ENCODE measurements at regions not wholly inside any gene's neighbourhood (a gene's known extent, or its start where the extent isn't known, plus 50 kb on each side); places are given as distances from the start of the nearest gene placed in this dataset.

DNA sequence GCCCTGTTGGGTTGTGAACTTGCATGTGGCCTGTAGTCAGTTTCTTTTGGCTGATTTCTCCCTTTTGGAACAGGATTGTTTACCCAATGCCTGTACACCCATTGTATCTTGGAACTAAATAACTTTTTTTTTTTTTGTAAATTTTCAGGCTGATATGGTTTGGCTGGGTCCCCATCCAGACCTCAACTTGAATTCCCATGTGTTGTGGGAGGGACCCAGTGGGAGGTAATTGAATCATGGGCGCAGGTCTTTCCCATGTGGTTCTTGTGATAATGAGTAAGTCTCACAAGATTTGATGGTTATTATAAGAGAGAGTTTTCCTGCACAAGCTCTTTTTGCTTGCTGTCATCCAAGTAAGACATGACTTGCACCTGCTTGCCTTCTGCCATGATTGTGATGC, 253.8 kb upstream of the GBE1 start:
- Mint-ChIP-seq H3K4me3 (no peak overlapping the region), H3K9me3 (peaks cover 2 to 4% of the 10 kb centered on the region in 2 donors), H3K27me3 (ENCODE audit: low read depth) (no peaks in the 10 kb centered on the region), H3K4me1 (ENCODE audit: low read depth) (no peaks in the 10 kb centered on the region), H3K36me3 (ENCODE audit: insufficient read depth in 2 of 2) (no peaks in the 10 kb centered on the region), H3K27ac (no peak overlapping the region)
- DNase-seq: no peak
- no peak for ATAC-seq (replicated peaks in 1 of 2)

DNA sequence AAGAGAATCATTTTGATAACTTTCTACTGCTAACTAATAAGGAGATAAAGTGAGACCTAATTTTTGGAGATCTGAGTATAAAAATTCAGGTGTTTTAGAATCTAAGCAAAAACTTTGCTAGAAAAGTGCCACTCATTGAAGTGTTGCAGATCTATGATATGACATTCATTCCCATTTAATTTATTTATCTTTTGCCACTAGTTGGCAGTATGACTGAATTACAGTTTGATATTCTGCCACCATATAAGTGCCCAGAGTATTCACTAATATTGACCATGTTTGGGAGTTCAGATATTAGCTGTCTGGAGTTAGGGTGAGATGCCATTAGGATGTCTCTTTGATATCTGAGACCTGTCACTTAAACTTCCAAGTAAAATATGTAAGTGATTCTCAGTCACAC, 251.3 kb upstream of the GBE1 start:
- no peak overlapping the region for H3K27ac Mint-ChIP-seq
- no peak overlapping the region for H3K4me3 Mint-ChIP-seq
- no peaks in the 10 kb centered on the region for H3K27me3 Mint-ChIP-seq (ENCODE audit: low read depth)
- ATAC-seq (replicated peaks in 1 of 2): no peak
- no peak for DNase-seq
- H3K9me3 Mint-ChIP-seq: peaks cover 2 to 6% of the 10 kb centered on the region in 2 donors
- no peaks in the 10 kb centered on the region for H3K4me1 Mint-ChIP-seq (ENCODE audit: low read depth)
- no peaks in the 10 kb centered on the region for H3K36me3 Mint-ChIP-seq (ENCODE audit: insufficient read depth in 2 of 2)

DNA sequence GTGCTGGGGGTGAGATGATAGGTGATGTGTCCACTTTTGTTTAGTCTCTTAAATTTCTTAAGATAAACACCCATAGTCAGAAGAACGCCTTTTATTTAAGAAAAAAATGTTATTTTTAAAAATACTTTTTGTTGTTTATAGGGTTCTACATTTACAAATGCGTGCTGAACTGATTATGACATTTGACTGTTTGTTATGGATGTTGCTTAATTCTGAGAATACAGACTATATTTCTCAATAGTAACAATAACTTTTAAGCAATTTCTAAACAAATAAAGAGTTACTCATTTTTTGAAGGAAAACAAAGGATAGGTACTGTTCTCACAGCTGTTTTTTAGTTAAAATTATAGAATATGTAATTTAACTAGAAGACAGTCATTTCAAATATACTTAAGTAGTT, 249.9 kb upstream of the GBE1 start:
- ATAC-seq (replicated peaks in 1 of 2) (no peak), DNase-seq (no peak)
- peaks cover 7 to 8% of the 10 kb centered on the region in 2 donors for H3K9me3 Mint-ChIP-seq
- no peaks in the 10 kb centered on the region for H3K4me1 Mint-ChIP-seq (ENCODE audit: low read depth)
- H3K27me3 Mint-ChIP-seq (ENCODE audit: low read depth): no peaks in the 10 kb centered on the region
- H3K36me3 Mint-ChIP-seq (ENCODE audit: insufficient read depth in 2 of 2): no peaks in the 10 kb centered on the region
- no peak overlapping the region for H3K27ac Mint-ChIP-seq
- no peak overlapping the region for H3K4me3 Mint-ChIP-seq

DNA sequence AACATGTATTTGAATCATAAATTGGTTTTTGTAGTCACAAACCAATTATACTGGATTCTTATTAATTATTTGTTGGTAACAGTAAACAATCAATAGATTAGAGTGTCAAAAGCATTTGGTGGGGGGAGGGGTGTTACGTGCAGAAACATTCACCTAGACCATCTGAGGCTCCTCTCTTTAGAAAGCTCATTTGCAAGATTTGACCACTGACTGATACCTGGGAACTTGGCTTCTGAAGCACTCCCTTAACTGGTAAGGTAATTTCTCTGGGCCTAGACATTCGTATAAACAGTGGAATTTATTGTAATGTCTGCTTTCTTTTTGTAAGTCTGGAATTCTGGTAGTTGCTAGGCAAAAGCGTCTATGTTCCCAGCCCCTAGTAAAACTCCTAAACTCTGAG, 243.8 kb upstream of the GBE1 start:
- Mint-ChIP-seq H3K36me3 (ENCODE audit: insufficient read depth in 2 of 2) (no peaks in the 10 kb centered on the region), H3K9me3 (peaks cover 4 to 5% of the 10 kb centered on the region in 2 donors), H3K27ac (no peak overlapping the region), H3K4me1 (ENCODE audit: low read depth) (no peaks in the 10 kb centered on the region), H3K4me3 (no peak overlapping the region), H3K27me3 (ENCODE audit: low read depth) (no peaks in the 10 kb centered on the region)
- ATAC-seq (replicated peaks in 1 of 2) (no peak), DNase-seq (no peak)

DNA sequence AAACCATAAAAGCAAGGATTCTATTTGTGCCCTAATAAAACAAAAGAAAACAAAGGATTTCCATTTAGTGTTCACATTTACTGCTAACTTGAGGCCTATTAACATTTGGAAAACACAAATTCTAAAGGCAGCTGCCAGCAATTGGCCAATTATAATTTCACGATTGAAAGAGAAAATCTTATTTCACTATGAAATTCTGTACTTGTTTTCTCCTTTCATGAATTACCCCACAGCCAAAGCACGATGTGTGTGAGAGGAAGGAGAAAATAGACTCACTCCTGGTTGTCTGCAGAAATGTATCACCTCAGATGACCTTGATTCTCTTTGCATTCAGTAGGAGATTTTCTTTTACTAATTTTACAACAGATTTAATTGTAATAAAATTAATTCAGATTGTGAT, 242.8 kb upstream of the GBE1 start:
- no peak for ATAC-seq (replicated peaks in 1 of 2)
- no peaks in the 10 kb centered on the region for H3K4me1 Mint-ChIP-seq (ENCODE audit: low read depth)
- DNase-seq: no peak
- H3K36me3 Mint-ChIP-seq (ENCODE audit: insufficient read depth in 2 of 2): no peaks in the 10 kb centered on the region
- H3K9me3 Mint-ChIP-seq: peaks cover 4 to 5% of the 10 kb centered on the region in 2 donors
- no peak overlapping the region for H3K4me3 Mint-ChIP-seq
- no peak overlapping the region for H3K27ac Mint-ChIP-seq
- no peaks in the 10 kb centered on the region for H3K27me3 Mint-ChIP-seq (ENCODE audit: low read depth)

DNA sequence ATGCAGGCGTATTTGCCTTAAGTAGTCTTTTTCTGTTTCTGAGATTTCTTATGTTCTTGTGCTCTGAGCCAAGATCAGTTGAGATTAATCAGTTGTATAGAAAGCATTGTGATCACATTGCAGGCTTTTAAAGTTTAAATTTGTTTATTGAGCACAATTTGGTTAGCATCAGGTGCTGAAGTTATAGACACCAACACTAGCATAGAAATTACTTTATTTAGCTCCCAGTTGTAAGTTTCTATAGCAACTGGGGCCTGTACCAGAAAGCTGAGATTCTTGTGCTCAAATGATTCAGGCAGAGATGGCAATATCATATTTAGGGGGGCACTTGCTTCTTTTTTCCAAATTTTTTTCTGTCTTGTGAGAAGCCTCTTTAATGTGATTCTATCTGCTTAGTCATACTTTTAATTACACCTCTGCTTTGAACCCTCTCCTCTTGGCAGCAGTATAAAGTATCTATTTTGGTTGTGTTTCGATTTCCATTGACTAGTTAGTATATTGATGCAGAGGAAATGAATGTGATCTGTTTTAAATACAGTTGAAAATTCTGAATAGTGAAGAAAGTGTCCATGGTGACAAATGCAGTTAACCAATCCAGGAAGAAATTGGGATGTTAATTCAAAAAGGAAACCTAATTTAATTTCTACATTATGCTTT, 241.7 kb upstream of the GBE1 start:
- ATAC-seq (replicated peaks in 1 of 2) (no peak), DNase-seq (no peak)
- Mint-ChIP-seq H3K27ac (no peak overlapping the region), H3K4me3 (no peak overlapping the region), H3K36me3 (ENCODE audit: insufficient read depth in 2 of 2) (no peaks in the 10 kb centered on the region), H3K4me1 (ENCODE audit: low read depth) (no peaks in the 10 kb centered on the region), H3K9me3 (peaks cover 1 to 5% of the 10 kb centered on the region in 2 donors), H3K27me3 (ENCODE audit: low read depth) (no peaks in the 10 kb centered on the region)

DNA sequence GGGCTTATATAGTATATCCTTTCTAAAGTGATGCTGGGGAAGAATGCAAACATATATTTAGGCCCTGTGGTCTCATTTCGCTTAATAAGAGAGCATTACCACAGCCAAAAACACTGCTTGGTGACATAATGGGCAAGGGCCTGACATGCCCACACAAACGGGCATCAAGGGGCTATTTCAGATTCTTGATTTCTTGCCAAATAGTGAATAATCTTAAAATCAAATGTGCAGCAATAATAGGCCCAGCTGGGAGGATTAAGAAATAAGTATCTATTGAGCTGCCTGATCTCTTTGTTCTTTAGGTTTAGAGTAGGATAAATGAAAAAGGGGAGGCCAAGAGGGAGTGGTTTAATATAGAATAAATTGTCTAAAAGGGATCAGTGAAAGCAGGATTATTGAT, 241.0 kb upstream of the GBE1 start:
- Mint-ChIP-seq H3K36me3 (ENCODE audit: insufficient read depth in 2 of 2) (no peaks in the 10 kb centered on the region), H3K4me3 (no peak overlapping the region), H3K9me3 (peaks cover 1 to 5% of the 10 kb centered on the region in 2 donors), H3K27me3 (ENCODE audit: low read depth) (no peaks in the 10 kb centered on the region), H3K27ac (no peak overlapping the region), H3K4me1 (ENCODE audit: low read depth) (no peaks in the 10 kb centered on the region)
- DNase-seq (no peak), ATAC-seq (replicated peaks in 1 of 2) (no peak)

DNA sequence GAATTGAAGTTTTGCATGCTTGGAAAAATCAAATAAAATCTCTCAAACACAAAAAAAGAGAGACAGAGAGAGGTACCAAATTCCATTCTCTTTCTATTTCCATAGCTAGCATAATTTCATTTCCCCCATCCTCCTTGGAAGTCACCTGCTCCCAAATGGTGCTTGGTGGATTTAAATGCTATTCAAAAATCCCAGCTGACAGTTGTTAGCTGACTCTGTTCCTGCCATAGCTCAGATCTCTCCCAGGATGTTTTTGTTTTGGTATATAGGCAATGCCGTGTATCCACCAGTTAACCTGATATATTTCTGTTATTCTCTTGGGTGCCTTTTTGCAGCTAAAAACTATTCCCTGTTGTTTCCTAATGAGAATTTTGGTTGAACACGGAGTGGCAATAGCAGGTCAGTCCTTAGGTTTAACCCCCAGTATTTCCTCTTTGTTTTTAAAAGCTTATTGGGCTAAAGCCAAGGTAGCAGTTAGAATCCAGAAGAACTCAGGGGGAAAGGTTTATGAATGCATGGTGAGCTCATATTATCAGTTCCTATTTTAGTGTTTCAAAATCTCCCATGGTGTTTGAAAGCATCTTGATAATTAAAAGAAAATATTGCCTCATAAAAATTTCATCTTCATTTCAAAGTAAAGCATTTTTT, 240.0 kb upstream of the GBE1 start:
- DNase-seq (no peak), ATAC-seq (replicated peaks in 1 of 2) (no peak)
- H3K27ac Mint-ChIP-seq: no peak overlapping the region
- no peaks in the 10 kb centered on the region for H3K36me3 Mint-ChIP-seq (ENCODE audit: insufficient read depth in 2 of 2)
- no peaks in the 10 kb centered on the region for H3K27me3 Mint-ChIP-seq (ENCODE audit: low read depth)
- no peaks in the 10 kb centered on the region for H3K4me1 Mint-ChIP-seq (ENCODE audit: low read depth)
- H3K4me3 Mint-ChIP-seq: no peak overlapping the region
- H3K9me3 Mint-ChIP-seq: peaks cover 0 to 1% of the 10 kb centered on the region in 2 donors

DNA sequence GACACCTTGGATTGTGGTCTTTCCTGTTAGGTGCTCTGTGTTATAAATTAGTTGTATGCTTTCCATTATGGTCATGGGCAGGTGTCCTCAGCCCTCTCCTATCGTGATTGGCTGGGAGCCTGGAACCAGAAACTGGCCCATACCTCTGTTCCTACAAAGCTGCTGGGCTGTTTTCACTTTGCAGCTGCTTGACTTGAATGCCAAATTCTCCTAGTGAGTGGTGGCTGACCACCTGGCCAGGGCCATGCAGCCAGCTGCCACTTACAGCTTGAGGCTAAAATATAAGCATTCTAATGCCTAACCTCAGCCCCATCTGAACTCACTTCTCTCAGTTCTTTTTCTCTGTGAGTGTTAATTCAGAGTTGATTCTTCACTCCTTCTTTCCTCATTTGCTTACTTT, 239.3 kb upstream of the GBE1 start:
- Mint-ChIP-seq H3K9me3 (peaks cover 0 to 3% of the 10 kb centered on the region in 2 donors), H3K27ac (no peak overlapping the region), H3K4me3 (no peak overlapping the region), H3K4me1 (ENCODE audit: low read depth) (no peaks in the 10 kb centered on the region), H3K36me3 (ENCODE audit: insufficient read depth in 2 of 2) (no peaks in the 10 kb centered on the region), H3K27me3 (ENCODE audit: low read depth) (no peaks in the 10 kb centered on the region)
- ATAC-seq (replicated peaks in 1 of 2): no peak
- no peak for DNase-seq

DNA sequence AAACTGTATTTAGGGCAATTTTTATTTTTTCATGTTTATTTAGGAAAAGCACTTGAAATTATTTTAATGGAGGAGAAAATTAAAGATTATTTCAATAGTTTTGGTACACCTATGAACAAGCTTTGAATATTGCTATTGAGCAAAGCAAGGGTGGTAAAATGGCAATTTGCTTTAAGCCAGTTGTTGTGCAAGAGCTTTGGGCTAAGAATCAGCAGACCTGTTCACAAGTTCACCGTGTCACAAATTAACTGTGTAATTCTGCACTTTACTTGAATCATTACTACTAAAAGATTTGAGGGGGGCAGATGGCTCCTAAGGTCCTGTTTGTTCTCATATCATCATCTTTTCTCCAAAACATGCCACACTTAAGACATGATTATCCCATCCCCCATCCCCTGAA, 238.9 kb upstream of the GBE1 start:
- no peaks in the 10 kb centered on the region for H3K36me3 Mint-ChIP-seq (ENCODE audit: insufficient read depth in 2 of 2)
- ATAC-seq (replicated peaks in 1 of 2) (no peak), DNase-seq (no peak)
- H3K4me3 Mint-ChIP-seq: no peak overlapping the region
- peaks cover 2 to 3% of the 10 kb centered on the region in 2 donors for H3K9me3 Mint-ChIP-seq
- no peaks in the 10 kb centered on the region for H3K27me3 Mint-ChIP-seq (ENCODE audit: low read depth)
- H3K4me1 Mint-ChIP-seq (ENCODE audit: low read depth): no peaks in the 10 kb centered on the region
- no peak overlapping the region for H3K27ac Mint-ChIP-seq

DNA sequence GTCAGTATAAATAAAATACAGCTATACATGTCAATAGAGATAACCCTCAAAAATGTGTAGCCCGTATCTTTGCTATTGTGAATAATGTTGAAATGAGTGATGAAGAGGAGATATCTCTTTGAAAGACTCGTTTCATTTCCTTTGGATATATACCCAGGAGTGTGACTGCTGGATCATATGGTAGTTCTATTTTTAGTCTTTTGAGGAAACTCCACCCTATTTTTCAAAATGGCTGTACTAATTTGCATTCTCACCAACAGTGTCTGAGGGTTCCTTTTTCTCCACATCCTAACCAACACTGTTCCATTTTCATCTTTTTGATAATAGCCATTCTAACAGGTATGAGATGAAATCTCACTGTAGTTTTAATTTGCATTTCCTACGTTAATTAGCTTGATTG, 237.5 kb upstream of the GBE1 start:
- Mint-ChIP-seq H3K4me1 (ENCODE audit: low read depth) (no peaks in the 10 kb centered on the region), H3K36me3 (ENCODE audit: insufficient read depth in 2 of 2) (no peaks in the 10 kb centered on the region), H3K9me3 (peaks cover 2 to 3% of the 10 kb centered on the region in 2 donors), H3K4me3 (no peak overlapping the region), H3K27me3 (ENCODE audit: low read depth) (no peaks in the 10 kb centered on the region), H3K27ac (no peak overlapping the region)
- no peak for ATAC-seq (replicated peaks in 1 of 2)
- no peak for DNase-seq

DNA sequence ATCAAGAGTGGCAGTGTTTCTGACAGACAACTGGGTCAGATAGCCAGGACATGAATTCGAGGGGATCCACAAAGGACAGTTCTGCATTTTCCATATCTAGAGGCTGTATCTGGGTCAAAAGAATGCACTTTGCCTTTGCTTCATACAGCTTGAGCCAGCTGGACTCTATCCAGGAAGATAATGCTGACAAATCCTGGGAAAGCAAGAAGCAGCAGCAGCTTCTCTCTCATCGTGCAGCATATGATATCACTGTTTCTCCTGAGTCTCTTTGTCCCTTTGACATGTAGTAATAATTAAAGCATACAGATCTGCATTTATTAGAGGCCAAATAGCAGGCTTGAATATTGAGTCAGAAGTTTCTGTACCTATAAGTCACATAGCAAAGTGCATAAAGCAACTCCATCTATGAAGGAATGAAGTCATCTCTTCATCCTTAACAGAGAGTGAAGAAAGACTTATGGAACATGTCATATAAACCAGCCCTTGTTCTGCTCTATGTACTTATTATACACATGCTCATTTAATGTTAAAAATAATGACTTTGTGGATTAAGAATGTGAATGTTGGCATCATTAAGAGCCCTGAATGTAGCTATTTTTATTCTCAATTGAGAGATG, 236.8 kb upstream of the GBE1 start:
- Mint-ChIP-seq H3K27me3 (ENCODE audit: low read depth) (no peaks in the 10 kb centered on the region), H3K27ac (no peak overlapping the region), H3K9me3 (peaks cover 2 to 3% of the 10 kb centered on the region in 2 donors), H3K36me3 (ENCODE audit: insufficient read depth in 2 of 2) (no peaks in the 10 kb centered on the region), H3K4me3 (no peak overlapping the region), H3K4me1 (ENCODE audit: low read depth) (no peaks in the 10 kb centered on the region)
- DNase-seq (no peak), ATAC-seq (replicated peaks in 1 of 2) (no peak)

DNA sequence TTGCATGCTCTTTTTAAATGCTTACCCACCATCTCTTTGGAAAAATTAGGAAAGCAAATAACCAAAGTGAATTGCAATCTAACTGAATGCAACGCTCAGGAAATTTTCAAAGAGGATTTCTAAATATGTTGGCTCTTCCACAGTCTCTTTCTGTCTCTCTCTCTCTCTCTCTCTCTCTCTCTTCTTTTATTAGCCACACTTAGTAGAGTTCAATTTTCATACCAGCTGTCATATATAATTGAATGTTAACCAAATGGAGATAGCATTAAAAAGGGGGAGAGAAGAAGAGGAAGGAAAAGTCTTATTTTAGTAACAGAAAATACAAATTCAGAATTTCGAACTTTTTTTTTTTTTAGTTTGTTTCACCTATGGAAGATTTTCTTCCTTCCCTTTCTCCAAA, 235.9 kb upstream of the GBE1 start:
- no peaks in the 10 kb centered on the region for H3K36me3 Mint-ChIP-seq (ENCODE audit: insufficient read depth in 2 of 2)
- no peak overlapping the region for H3K4me3 Mint-ChIP-seq

DNA sequence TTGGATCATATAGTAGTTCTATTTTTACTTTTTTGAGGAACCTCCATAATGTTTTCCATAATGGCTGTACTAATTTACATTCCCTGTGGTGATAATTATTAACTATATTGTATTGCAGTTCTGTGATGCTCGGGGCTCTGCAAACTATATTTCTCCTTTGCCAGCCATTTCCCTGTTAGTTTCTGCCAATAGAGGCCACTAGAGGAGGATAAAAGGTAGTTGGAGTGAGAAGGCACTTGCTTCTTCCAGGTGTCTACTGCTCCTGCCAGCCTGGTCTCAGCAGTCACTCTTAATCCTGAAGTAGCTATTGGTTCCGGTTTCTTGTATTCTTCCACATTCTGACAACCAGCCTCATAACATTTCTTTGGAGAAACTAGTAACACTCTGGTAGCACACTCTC, 233.9 kb upstream of the GBE1 start:
- Mint-ChIP-seq H3K4me1 (ENCODE audit: low read depth) (no peaks in the 10 kb centered on the region), H3K27ac (no peak overlapping the region), H3K9me3 (peaks cover 2 to 3% of the 10 kb centered on the region in 2 donors), H3K36me3 (ENCODE audit: insufficient read depth in 2 of 2) (no peaks in the 10 kb centered on the region), H3K4me3 (no peak overlapping the region), H3K27me3 (ENCODE audit: low read depth) (no peaks in the 10 kb centered on the region)
- ATAC-seq (replicated peaks in 1 of 2) (no peak), DNase-seq (no peak)

More for the DNA sequence above, 235.9 kb upstream of the GBE1 start:
- no peaks in the 10 kb centered on the region for H3K4me1 Mint-ChIP-seq (ENCODE audit: low read depth)
- peaks cover 2 to 3% of the 10 kb centered on the region in 2 donors for H3K9me3 Mint-ChIP-seq
- ATAC-seq (replicated peaks in 1 of 2): no peak
- H3K27me3 Mint-ChIP-seq (ENCODE audit: low read depth): no peaks in the 10 kb centered on the region
- DNase-seq: no peak
- no peak overlapping the region for H3K27ac Mint-ChIP-seq

All from activated T-cell treated with anti-CD3 and anti-CD28 coated beads, Interleukin-2, amount 50 U/mL, for 72 hours (primary cell).